K562 (cell line): ENCODE measurements at regions not wholly inside any gene's neighbourhood (a gene's known extent, or its start where the extent isn't known, plus 50 kb on each side); places are given as distances from the start of the nearest gene placed in this dataset.

Experiments
- FOXA1 ChIP-seq: fragments of 450-650 bp; IDR thresholded peaks from 2 replicates; pipeline ENCODE4 v1.6.1; 2016; ENCODE audit warnings: mild to moderate bottlenecking, borderline replicate concordance
- MTA3 ChIP-seq: fragments of 450-650 bp; formaldehyde crosslinking; IDR thresholded peaks from 2 replicates; pipeline ENCODE4 v1.6.1; 2017; ENCODE audit warnings: mild to moderate bottlenecking, borderline replicate concordance
- TF ChIP-seq, protein P1 (sequence below), 3 experiments: IDR thresholded peaks in 2 of 3; conservative IDR thresholded peaks in 1 of 3; 2 replicates each; pipeline ENCODE4 v1.5.1; 2011 to 2012; ENCODE audit warnings: low read length in 3 of 3, mild to moderate bottlenecking in 3 of 3, control low read depth in 2 of 3, improper control_type of control experiment in 1 of 3, inconsistent platforms in 1 of 3, low read depth in 1 of 3, mixed read lengths in 1 of 3, moderate library complexity in 1 of 3; ENCODE audit not compliant: insufficient read depth in 2 of 3

GRCh38 chr10:33478675-33479125, 144.2 kb upstream of the NRP1 start:
- TF ChIP-seq MTA3 (no peak), FOXA1 (no peak)
- TF ChIP-seq, protein P1, sequence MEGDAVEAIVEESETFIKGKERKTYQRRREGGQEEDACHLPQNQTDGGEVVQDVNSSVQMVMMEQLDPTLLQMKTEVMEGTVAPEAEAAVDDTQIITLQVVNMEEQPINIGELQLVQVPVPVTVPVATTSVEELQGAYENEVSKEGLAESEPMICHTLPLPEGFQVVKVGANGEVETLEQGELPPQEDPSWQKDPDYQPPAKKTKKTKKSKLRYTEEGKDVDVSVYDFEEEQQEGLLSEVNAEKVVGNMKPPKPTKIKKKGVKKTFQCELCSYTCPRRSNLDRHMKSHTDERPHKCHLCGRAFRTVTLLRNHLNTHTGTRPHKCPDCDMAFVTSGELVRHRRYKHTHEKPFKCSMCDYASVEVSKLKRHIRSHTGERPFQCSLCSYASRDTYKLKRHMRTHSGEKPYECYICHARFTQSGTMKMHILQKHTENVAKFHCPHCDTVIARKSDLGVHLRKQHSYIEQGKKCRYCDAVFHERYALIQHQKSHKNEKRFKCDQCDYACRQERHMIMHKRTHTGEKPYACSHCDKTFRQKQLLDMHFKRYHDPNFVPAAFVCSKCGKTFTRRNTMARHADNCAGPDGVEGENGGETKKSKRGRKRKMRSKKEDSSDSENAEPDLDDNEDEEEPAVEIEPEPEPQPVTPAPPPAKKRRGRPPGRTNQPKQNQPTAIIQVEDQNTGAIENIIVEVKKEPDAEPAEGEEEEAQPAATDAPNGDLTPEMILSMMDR (IDR thresholded peaks at IDR 0.05 in 2 of 3, conservative IDR thresholded peaks at IDR 0.05 in 1 of 3; ENCODE audit: insufficient read depth in 2 of 3, low read depth in 1 of 3, low read length in 3 of 3) = no peak
